Upper lobe of right lung (tissue), 1 donor: ENCODE measurements at regions not wholly inside any gene's neighbourhood (a gene's known extent, or its start where the extent isn't known, plus 50 kb on each side); places are given as distances from the start of the nearest gene placed in this dataset.

Source experiments
- ATAC-seq: fragments of 200-7000 bp; cut with Tn5 transposase; one replicate; pipeline ENCODE4 v1.9.1; 2020; ENCODE audit warnings: mild to moderate bottlenecking, moderate library complexity
- DNase-seq: peaks from one replicate; pipeline ENCODE4 v3.0.0-alpha.2; 2020
- H3K27ac ChIP-seq: fragments of 200-600 bp; one replicate; pipeline ENCODE4 v1.8.0; 2022
- H3K27me3 ChIP-seq: fragments of 200-600 bp; one replicate; pipeline ENCODE4 v1.8.0; 2022; ENCODE audit warnings: mild to moderate bottlenecking
- H3K36me3 ChIP-seq: fragments of 200-600 bp; one replicate; pipeline ENCODE4 v1.8.0; 2022
- H3K4me1 ChIP-seq: fragments of 200-600 bp; one replicate; pipeline ENCODE4 v1.8.0; 2022
- H3K4me3 ChIP-seq: fragments of 200-600 bp; one replicate; pipeline ENCODE4 v1.8.0; 2022; ENCODE audit warnings: mild to moderate bottlenecking
- H3K9me3 ChIP-seq: fragments of 200-600 bp; one replicate; pipeline ENCODE4 v1.8.0; 2022
- intact Hi-C: fragments of 100-400 bp; cut with DNase I; formaldehyde crosslinking; loops from one replicate; pipeline ENCODE4 v1.11.0; 2022
- TF ChIP-seq, protein P1 (sequence below): fragments of 200-600 bp; IDR thresholded peaks from one replicate; pipeline ENCODE4 v1.8.0; 2022; ENCODE audit warnings: antibody characterized with exemption
- donor health status: DM: no; HTN: yes; CAD: no; lungs with severe emphysema.

DNA sequence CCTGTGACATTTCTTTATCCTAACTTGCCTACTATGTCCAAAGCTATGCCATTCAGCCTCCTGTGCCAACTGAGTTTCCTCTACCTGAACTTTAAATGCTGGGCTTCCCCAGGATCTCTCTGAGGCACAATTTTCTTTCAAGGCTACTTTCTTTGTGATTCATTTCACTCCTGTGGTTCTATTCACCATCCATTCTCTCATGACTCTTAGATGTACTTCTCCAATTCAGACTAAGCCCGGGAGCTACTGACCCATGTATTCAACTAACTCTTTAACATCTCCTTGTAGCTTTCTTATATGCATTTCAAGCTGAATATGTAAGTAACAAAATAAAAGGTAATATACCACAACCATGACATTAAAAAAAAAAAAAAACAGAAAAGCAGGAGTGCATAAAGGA is 738.9 kb upstream of the USP15 start:
- ATAC-seq = no peak
- Histone ChIP-seq H3K36me3 (no peaks in the 10 kb centered on the region), H3K27me3 (no peaks in the 10 kb centered on the region), H3K4me1 (no peaks in the 10 kb centered on the region), H3K4me3 (no peak overlapping the region), H3K27ac (no peak overlapping the region), H3K9me3 (no peaks in the 10 kb centered on the region)
- TF ChIP-seq, protein P1, sequence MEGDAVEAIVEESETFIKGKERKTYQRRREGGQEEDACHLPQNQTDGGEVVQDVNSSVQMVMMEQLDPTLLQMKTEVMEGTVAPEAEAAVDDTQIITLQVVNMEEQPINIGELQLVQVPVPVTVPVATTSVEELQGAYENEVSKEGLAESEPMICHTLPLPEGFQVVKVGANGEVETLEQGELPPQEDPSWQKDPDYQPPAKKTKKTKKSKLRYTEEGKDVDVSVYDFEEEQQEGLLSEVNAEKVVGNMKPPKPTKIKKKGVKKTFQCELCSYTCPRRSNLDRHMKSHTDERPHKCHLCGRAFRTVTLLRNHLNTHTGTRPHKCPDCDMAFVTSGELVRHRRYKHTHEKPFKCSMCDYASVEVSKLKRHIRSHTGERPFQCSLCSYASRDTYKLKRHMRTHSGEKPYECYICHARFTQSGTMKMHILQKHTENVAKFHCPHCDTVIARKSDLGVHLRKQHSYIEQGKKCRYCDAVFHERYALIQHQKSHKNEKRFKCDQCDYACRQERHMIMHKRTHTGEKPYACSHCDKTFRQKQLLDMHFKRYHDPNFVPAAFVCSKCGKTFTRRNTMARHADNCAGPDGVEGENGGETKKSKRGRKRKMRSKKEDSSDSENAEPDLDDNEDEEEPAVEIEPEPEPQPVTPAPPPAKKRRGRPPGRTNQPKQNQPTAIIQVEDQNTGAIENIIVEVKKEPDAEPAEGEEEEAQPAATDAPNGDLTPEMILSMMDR = no peak
- intact Hi-C loops = no loop called here
- DNase-seq = no peak

DNA sequence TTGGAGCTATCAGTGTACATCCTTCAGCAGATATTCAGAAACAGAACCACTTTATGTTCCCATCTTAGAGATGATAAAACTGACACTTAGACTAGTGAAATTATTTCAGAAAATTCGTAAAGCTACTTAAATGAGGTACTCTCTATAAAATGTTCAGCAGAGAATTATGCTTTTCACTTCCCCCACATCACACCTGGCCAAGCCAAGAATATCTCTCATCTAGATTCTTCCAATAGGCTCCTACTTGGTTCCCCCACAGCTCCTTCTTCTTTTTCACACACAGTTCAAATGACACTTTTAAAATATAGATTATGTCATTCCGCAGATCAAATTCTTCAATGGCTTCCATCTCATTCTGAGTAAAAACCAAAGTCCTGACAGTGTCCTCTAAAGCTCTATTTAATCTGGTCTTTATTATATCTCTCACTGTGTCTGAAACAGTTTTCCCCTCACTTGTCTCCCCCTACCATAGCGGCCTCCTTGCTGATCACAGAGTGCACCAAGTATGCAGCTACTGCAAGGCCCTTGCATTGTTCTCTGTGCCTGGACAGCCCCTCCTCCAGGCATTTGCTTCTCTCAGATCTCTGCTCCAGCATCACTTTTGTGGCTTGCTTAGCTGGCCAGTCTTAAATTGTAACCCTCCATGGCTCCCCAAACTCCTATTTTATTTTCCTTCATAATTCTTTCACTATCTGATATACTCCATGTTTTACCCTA is 736.8 kb upstream of the USP15 start:
- Histone ChIP-seq H3K9me3 (no peaks in the 10 kb centered on the region), H3K4me3 (no peak overlapping the region), H3K27ac (no peak overlapping the region), H3K4me1 (no peaks in the 10 kb centered on the region), H3K27me3 (no peaks in the 10 kb centered on the region), H3K36me3 (no peaks in the 10 kb centered on the region)
- TF ChIP-seq, protein P1 = no peak
- intact Hi-C loops = no loop called here
- no peak for DNase-seq
- no peak for ATAC-seq

DNA sequence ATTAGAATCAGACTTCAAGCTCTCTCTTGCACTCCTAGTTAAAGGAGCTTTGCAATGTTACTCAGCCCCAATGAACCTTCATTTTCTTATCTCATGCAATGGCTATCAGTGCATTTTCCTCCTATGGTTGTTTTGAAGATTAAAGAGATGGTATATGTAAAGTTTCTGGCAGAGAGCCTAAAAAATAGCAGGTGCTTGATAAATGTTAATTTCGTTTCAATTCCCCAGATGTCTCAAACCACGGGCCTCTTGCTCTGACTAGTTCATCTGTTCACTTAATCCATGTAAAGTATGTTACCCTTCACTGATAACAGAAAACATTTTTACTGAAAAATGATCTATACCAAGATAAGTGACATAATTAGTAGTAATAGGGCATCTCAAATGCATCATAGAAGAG is 735.4 kb upstream of the USP15 start:
- H3K36me3 ChIP-seq = no peaks in the 10 kb centered on the region
- H3K27me3 ChIP-seq = no peaks in the 10 kb centered on the region
- H3K4me3 ChIP-seq = no peak overlapping the region
- H3K9me3 ChIP-seq = no peaks in the 10 kb centered on the region
- no peak for DNase-seq
- H3K27ac ChIP-seq = no peak overlapping the region
- intact Hi-C loops = no loop called here
- H3K4me1 ChIP-seq = no peaks in the 10 kb centered on the region
- TF ChIP-seq, protein P1 = no peak
- no peak for ATAC-seq

DNA sequence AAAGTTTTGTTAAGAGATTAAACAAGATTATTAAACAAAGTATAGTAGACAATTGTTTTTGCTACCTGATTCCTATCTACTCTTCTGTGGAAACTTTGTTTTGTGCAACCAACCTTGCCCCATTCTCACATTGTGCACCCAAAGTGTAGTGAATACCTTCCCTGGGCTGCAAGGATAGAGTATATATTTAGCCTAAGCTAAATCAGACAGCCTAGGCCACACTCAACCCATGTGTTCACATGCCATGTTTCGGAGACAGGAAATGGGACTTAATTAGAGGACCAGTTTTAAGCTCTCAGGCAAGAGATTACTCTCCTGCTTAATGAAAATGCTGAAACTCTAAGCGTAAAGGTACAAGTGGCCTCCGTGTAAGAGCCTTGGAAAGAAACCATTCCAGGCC is 734.9 kb upstream of the USP15 start:
- no peak overlapping the region for H3K4me3 ChIP-seq
- no peaks in the 10 kb centered on the region for H3K27me3 ChIP-seq
- H3K9me3 ChIP-seq = no peaks in the 10 kb centered on the region
- TF ChIP-seq, protein P1 = no peak
- H3K27ac ChIP-seq = no peak overlapping the region
- intact Hi-C loops = no loop called here
- DNase-seq (no peak), ATAC-seq (no peak)
- no peaks in the 10 kb centered on the region for H3K4me1 ChIP-seq
- H3K36me3 ChIP-seq = no peaks in the 10 kb centered on the region

DNA sequence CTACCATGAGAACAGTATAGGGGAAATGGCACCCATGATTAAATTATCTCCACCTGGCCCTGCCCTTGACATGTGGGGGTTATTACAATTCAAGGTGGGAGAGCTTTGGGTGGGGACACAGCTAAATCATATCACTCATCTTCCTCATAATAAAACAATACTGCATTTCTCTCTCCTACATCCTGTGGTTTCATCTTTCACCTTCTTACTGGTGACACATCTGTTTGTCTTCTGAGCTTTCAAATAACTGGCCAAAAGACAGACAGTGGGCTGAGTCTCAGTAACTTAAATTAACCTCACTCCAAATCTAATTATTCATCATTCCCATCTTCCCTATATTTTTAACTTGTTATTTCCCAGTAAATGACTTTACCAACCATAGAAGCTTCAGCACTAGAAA is 729.7 kb upstream of the USP15 start:
- H3K27me3 ChIP-seq = no peaks in the 10 kb centered on the region
- no peaks in the 10 kb centered on the region for H3K36me3 ChIP-seq
- TF ChIP-seq, protein P1 = no peak
- DNase-seq = no peak
- no peaks in the 10 kb centered on the region for H3K9me3 ChIP-seq
- ATAC-seq = no peak
- no peak overlapping the region for H3K27ac ChIP-seq
- intact Hi-C loops = no loop called here
- no peaks in the 10 kb centered on the region for H3K4me1 ChIP-seq
- H3K4me3 ChIP-seq = no peak overlapping the region

DNA sequence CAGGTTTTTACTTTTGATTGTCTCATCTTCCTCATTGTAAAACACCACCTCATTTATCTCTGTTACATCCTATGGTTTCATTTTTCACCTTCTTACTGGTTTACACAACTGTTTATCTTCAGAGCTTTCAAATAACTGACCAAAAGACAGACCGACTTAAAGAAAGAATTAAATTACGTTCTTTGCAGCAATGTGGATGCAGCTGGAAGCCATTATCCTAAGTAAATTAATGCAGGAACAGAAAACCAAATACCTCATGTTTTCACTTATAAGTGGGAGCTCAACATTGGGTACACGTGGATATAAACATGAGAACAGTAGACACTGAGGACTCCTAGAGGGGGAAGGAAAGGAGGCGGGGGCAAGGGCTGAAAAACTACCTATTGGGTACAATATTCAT is 729.0 kb upstream of the USP15 start:
- DNase-seq (no peak), ATAC-seq (no peak)
- H3K27me3 ChIP-seq = no peaks in the 10 kb centered on the region
- TF ChIP-seq, protein P1 = no peak
- no peaks in the 10 kb centered on the region for H3K36me3 ChIP-seq
- H3K27ac ChIP-seq = no peak overlapping the region
- no peaks in the 10 kb centered on the region for H3K4me1 ChIP-seq
- H3K9me3 ChIP-seq = no peaks in the 10 kb centered on the region
- intact Hi-C loops = no loop called here
- no peak overlapping the region for H3K4me3 ChIP-seq
